Activated CD4-positive, alpha-beta T cell treated with anti-CD3 and anti-CD28 coated beads for 1 hour (primary cell): ENCODE measurements at regions not wholly inside any gene's neighbourhood (a gene's known extent, or its start where the extent isn't known, plus 50 kb on each side); places are given as distances from the start of the nearest gene placed in this dataset.

ENCODE experiments used
- DNase-seq: peaks from one replicate; pipeline ENCODE4 v3.0.0-alpha.2; 2020

DNA sequence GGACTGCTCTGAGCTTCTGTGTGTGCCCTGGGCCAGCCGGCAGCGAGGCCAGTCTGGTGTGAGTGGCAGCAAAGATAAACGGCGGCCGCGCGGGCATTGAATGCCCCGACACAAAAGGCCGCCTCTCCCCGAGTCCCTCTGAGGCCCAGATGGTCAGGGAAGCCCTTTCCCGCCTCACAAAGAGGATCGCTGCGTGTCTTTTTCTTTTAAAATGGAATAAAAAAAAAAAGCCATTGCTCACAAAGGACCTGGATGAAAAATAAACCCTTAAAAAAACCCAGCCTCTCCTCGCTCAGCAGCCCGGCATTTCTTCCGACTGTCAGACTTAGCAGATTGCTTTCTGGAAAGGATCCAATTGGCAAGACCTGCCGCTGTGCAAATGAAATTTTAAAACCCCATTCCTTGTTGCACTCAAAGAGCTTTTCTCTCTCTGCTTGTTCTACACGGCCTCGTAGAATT, 578.7 kb downstream of the BCOR start:
- no peak for DNase-seq

DNA sequence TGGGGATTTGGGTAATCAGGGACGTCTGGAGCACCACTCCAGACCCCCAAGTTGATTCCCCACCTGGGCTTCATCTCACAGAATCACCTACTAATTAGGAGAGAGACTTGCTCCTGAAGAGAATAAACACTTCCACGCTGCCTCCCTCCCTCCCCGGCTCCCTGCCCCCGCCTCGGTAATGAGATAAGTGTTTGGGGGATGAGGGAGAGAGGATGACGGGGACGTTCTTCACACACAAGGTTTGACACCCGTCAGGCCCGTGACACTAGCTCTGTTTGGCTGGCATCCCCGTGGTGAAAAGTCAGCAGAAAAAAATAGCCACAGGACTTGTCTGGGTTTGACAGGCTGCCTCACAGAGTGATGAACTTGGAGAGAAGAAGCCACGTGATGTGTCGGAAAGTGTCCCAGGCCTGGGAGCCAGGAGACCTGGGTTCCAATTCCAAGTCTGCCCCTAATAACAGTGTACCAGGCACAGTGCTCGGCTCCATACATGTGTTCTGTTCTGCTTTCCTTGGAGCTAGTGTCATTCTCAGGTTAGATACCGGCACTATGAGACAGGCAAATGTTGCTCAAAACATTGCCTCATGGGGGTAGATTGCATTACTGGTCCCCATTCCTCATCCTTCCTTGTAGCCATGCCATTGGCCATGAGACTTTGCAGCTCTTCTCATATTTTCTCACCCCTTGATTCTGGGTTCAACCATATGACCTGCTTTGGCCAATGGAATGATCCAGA, 578.0 kb downstream of the BCOR start:
- DNase-seq: no peak

DNA sequence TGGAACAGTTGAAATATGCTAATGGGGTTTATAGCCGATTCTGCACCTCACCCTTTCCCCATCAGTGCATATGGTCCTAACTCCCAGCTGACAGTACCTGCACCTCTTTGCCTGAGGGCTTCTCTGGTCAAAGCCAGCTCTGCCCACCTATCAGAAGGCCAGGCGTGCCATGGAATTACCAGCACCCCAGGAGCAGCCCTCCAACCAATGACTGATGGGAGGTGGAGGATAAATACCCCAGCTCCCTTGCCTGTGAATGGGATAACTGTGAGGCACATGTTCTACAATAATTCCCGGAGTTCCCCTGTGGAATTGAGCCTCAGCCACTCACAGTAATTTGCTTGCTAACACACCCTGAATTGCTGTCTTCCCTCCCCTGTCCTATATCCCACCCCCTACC, 572.0 kb downstream of the BCOR start:
- DNase-seq: no peak

DNA sequence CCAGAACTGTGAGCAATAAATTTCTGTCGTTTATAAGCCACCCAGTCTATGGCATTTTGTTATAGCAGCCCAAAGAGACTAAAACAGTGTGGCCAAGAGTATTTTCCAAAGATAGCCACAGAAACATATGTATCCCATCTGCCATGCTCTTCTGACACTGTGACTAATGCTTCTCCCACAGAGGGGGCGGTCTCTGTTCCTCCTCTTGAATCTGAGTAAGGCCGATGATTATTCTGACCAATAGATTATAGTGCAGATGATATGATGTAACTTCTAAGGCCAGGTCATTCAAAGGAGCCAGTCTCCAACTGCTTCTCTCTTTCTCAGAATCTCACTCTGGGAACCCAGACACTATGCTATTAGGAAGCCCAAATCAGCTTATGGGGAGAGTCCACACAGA, 570.7 kb downstream of the BCOR start:
- DNase-seq: no peak

DNA sequence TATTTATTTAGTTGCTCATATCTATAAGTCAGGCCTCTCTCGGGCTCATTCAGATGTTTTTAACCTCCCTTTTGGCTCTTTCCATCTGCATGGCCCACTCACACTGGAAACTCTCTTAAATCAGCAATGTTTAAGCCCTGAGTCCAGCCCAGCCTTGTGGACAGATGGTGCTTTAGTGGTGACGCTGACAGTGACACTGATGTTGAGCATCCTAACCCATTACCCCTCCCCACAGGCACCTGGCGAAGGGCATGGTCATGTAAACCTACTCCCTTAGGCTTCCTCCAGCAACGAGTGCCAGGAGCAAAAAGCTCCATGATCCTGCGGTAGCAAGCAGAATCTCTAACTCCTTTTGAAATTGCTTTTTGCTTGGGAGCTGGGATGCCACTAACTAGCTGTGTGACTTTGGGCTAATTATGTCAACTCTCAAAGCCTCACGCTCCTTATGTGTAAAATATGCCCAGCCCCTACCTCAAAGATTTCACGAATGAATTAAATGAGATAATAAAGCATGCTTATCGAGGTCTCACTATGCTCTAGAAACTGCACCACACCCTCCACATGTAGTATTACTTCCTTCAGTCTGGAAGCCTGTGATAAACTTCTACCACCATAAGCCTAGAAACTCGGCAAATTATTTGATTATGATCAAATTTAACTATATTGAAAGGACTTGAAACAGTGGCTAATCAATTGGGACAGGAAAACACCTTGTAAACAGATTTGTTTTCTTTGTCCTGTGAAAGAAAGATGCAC, 569.4 kb downstream of the BCOR start:
- no peak for DNase-seq

DNA sequence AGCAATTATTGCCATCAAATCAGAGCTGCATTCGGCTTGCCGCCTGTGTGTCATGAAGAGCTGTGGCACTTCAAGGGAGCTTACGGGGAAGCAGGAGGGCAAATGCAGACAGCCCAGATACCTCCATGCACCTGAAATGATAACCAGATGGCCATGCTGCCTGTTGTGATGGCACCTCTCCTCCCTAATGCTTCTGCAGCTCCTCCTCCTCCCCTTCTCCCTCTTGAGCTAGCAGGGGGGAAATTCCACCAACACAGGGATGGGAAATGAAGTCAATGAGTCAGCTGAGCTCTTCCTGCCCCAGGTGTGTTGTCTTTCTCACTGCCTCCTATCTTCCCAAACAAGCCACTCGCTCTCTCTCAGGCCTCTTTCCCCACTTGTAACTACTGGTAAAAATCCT, 565.0 kb downstream of the BCOR start:
- no peak for DNase-seq

DNA sequence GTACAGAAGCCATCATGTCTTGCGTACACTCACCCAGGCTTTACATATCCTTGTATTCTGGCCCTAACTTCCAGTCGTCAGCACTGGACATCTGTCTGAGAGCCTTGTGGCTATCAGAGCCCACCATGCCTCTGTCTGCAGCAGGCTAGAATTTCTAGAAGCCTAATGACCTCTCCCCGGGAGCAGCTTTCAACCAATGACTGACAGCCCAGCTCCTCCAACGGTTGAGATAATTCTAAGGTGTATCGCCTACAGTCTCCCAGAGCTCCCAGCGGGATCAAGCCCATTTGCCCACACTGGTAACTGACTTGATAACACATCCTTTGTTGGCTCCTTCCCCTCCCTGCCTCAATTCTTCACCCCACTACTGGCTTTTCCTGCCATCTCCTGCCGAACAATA, 562.8 kb downstream of the BCOR start:
- no peak for DNase-seq

DNA sequence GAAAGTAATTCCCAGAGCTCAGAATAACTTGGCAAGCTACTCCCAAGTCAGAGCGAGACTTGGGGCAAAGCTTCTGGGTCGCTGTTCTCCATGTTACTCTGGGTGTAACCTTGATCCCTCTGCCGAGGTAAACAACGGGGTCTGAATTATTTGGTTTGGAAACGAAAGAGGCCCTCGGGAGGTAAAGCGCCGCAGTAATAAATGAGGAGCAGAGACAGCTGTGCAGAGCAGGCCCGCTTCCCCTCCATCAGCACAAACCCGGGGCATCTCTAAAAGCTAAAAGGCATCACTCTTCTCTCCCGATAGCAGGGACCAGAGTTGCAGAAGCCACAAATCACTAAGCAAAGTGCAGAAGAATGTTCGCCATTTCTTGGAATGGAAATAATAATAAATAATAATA, 561.5 kb downstream of the BCOR start:
- DNase-seq: no peak

DNA sequence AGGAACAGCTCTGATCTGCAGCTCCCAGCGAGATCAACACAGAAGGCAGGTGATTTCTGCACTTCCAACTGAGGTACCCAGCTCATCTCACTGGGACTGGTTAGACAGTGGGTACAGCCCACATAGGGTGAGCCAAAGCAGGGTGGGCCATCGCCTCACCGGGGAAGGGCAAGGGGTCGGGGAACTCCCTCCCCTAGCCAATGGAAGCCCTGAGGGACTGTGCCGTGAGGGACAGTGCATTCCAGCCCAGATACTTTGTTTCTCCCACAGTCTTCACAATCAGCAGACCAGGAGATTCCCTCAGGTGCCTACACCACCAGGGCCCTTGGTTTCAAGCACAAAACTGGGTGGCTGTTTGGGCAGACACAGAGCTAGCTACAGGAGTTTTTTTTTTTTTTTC, 555.9 kb downstream of the BCOR start:
- DNase-seq: no peak

DNA sequence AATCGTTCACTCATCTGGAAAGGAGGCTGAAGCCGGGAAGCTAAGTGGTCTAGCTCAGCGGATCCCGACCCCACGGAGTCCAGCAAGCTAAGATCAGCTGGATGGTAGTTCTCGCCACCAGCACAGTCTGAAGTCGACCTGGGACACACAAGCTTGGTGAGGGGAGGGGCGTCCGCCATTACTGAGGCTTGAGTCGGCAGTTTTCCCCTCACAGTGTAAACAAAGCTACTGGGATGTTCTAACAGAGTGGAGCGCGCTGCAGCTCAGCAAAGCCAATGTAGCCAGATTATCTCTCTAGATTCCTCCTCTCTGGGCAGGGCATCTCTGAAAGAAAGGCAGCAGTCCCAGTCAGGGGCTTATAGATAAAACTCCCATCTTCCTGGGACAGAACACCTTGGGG, 555.4 kb downstream of the BCOR start:
- no peak for DNase-seq

DNA sequence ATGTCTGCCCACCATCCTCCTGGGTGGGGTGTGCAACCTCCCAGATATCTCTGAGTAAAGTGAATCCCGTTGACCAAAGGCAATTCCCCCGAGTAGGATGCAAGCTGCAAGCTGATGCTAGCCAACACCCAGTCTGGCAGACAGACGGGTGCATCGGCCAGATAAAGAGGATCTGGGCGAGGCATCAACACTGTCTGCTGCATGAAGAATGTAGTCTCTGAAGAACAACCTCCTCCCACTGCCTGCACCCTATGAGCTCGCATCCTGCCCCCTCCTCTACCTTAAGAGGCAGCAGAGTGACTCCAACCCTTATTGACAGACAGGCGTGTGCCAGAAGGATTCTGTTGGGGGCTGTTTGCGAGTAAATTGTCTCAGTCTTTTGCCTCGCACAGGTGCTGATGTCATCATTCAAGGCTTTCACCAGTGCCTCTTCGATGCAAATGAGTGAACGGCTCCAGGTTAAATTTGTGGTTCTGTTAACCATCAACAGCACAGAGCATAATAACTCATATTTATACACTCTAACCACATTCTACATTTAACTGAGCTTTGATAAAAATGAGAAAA, 546.9 kb downstream of the BCOR start:
- DNase-seq: no peak

DNA sequence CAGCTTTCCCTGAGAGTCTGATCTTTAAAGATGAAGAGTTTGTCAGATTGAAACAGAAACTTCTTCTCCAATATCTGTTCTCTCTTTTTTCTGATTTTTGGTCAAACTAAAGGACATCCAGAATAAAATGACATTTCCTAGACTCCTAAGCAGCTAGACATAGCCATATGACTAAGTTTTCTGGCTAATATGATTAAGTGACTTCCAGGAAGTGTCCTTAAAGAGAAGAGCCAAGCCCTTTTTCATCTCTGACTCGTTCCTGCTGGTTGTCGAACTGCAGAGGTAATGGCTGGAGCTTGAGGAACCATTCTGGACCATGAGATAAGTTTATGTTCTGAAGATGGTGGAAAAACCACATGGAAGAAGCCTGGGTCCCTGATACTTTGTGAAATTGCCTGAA, 546.0 kb downstream of the BCOR start:
- DNase-seq: no peak

DNA sequence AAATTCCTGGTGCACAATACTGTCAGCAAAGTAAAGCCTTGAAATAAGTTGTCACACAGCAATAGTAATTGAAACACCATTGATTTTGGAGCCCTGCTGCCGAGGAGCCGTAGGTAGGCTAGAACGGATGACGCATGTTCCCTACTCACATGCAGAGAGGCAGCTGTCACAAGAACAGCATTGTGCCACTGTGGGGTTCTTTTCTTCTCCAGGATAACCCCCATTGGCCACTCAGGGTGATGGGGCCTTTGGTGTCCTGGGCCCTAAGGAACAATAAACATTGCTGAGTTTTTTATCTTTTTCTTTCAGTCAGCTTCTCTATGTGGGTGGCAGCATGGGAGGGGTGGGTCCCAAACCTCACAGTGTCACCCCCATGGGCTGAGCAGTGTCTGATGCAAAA, 542.3 kb downstream of the BCOR start:
- no peak for DNase-seq

DNA sequence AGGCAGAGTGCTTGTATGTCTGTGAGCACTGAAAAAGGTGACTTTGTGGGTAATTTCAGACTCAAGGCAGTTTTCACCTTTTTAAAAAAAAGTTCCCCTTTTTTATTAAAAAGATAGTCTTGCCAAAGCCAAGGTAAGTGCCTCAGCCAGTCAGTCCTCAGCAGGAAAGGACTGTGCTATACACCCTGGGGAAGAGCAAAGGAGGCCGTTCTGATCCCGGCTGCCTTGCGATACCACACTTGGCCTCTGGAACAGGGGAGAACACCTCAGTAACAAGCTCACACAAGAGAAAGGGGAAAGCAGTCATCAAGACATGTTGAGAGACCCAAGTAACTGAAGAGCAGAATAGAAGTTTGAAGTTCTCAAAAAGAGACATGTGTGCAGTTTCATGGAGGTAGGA, 541.7 kb downstream of the BCOR start:
- DNase-seq: no peak

DNA sequence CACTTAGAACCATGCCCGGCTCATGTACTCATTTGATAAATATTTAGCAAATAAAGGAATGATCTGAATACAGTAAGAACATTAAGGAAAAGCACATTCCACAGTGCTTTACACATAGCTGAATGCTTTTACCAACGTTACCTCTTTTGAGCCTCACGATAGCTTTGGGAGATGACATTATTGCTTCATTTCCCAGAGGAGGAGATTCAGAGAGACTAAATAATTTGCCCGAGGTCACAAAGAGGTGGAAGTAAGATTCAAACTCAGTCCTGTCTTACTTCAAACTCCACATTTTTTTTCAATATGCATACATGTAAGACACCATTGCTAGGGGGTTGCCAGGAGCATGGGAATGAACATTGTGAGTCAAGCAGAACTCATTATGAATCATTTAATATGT, 538.5 kb downstream of the BCOR start:
- no peak for DNase-seq

DNA sequence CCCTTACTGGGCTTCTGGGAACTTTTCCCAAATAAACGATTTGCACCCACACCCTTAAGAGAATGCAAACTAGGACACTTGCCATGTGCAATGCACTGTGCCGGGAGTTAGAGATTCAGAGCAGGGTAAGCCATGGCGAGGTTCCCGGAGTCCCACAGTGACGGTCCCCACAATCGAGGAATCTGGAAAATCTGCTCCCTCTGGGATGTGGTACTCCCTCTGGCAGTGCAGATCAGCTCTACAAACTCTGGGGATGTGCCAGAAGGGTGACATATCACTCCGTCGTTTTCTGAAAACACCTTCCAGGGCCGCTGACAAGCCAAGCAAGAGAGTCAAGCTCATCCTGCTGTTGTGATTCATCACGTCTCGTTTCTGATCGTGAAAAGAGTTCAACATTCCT, 537.5 kb downstream of the BCOR start:
- DNase-seq: no peak

DNA sequence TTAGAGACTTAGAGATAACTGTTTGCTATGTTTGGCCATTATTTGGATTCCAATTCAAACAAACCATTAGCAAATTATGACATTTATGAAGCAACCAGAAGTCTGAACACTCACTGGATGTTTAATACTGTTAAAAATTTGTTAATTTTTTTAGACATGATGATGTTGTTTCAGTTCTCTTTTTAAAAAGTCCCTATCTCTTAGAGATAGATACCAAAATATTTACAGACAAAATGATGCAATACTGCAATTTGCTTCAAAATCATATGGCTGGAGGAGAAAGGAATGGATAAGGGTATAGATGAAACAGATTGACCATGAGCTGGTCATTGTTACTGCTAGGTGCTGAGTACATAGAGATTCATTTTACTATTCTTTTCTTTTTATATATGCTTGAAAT, 534.6 kb downstream of the BCOR start:
- DNase-seq: no peak

DNA sequence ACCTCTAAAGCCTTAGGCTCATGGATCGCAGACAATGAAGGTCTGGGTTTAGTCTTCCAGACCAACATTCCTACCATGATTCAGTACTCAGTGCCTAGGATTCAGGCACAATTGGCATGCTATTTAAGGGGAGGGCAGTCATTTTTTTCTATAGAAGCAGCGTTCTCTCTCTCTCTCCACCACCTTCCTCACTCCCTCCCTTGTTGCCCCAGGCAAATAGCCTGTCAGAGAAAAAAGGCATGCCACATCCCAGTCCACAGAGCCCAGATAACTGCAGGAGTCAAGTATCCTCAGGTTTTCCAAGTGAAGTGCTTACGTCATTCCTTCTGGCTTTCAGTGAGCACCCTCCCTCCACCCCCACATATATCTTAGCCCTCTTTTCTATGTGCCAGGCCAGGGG, 533.0 kb downstream of the BCOR start:
- no peak for DNase-seq

DNA sequence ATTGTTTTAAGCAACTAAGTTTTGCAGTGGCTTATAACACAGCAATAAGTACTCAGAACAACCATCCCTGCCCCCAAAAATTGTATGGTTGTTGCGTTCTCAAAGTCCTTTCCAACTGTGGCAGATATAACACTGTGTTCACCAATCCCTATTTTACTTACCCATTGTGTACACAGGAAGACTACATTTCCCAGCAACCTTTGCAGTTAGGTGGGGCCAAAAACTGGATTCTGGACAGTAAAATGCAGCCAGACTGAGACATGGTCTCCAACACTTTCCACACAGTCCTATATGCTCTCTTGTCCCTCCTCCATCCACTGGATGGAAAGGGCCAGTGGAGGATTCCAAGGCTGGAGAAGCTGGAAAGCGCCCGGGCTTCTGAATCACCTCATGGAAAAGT, 523.6 kb downstream of the BCOR start:
- no peak for DNase-seq

DNA sequence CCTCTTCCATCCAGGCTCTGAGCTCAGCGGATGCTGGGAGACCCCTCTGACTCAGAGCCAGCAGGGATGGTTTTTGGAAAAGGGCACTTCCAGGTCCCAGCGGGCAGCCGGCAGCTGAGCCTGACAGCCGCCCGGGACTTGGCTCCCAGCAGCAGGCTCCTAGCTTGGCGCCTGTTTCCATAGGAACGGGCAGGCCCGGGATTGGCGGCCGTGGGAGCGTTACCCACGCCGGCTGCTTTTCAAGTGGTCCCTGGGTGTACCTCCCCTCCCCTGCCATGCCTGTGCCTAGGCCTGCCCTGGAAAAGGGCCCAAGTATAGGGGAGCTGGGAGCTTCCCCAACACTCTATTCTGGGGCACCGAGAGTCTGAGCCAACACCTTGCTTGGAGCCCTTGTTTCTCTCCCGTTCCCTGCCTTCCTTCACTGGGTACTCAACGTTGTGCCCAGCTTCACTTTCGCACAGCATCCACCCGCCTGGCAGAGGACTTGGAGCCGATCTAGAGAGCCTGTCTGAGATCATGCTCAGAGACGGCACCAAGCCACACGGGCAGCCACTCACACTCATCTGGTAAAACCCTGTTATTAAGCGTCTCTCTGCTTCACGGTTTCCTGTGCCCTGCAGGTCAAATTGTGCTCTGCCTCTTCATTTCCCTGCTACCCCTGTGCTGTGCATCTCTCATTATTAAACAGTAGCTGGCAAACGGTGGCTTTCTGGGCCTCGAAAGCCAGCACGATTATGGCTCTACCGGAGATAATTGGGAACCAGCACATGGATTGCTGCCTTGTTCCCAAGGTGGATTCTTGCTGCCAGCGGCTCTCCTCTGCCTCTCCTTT, 521.5 kb downstream of the BCOR start:
- no peak for DNase-seq

DNA sequence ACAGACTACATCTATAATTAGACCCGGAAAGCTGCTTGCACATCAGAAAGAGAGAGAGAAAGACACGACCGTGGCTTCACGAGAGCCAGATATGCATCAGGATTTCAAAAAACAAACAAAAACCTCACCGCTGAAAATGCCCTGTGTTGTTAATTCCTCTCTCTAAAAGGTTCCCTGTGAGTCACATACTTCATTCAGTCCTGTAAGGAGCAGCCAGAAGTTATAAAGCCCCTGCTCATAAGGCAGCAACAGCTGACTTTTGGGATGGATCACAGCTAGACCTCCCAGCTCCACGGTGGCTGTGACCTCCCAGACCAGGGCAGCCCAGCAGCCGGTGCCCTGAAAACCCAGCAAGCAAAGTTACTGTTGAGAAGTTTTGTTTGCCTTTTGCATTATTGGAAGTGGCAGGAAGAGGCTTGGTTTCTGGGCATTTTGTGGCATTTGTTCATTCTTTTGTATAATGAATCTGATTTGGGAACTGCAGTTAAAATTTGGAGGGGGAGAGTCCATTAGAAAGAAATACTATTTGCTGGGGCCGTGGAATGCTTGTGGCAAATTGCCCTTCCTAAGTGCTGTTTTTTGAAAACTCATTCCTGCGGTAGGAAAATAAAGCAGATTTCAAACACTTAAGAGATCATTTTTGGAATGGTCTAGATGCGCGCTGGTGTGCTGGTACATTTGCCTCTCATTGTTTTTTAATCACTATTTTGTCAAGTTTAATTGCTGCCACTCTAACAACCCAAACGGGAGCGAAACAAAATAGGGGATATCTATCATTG, 520.4 kb downstream of the BCOR start:
- DNase-seq: no peak

DNA sequence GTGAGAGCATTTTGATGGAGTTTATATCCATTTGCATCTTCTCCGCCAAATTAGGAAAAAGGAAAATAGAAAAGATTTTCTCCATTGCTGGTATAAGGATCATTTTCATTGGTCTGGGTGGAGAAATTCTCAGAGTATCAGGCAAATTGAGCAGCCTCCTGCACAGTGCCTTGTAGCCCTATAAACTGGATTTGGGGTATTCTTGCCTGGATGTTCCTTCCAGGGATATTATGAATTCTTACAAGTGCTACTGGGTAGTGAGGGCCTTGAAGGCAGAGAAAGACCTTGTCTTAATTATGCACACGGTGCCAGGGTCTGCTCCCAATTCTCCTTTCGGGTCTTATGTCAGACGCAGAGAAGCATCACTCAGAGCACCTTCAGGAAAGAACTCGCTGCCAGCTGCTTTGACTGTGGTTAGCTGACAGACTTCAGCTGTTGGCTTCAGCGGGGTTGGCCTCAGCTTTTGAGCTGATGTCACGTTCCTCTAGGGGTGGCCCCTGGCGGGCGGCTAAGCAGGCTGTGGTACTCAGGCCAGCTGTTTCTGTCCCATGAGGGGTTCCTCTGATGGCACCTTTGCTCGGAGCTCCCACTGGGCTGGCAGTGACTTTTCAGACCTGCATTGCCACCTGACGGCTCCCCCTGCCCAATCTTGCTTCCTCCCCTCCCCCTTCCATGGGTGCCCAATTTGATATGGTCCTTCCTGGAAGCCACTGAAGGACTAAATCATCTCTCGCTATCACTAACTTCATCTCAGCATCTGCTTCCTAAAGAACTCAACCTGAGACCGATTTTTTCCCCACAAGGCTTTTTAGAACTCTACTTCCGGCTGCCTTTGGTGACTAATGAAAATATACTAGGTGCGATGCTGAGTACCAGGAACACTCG, 519.5 kb downstream of the BCOR start:
- peak; percentile 7 for DNase-seq
